ENCODE measurements at regions not wholly inside any gene's neighbourhood (a gene's known extent, or its start where the extent isn't known, plus 50 kb on each side); places are given as distances from the start of the nearest gene placed in this dataset.

DNA sequence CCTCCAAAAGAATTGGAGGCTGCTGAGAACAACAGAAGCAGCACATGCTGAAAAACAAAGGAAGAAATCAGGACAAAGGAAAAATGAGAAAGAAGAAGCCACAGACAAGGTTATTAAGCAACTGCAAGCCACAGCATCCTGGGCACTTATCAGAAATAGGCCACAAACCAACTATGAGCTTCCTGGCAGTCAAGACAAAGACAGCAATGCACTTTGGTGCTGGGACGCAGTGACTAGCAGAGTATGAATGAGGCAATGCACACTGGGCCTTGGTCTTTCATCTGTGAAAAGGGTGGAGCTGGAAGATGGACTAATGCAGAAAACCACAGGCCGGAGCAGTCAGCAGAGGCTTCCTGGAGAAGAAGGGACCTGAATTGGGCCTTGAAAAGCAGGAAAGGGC, 56.0 kb upstream of the LINGO1 start:
- TF ChIP-seq CTCF (IDR thresholded peaks at IDR 0.05) (no peak), POLR2AphosphoS5 (IDR thresholded peaks at IDR 0.05) (no peak)
